Fibroblast of lung (primary cell): ENCODE measurements at regions not wholly inside any gene's neighbourhood (a gene's known extent, or its start where the extent isn't known, plus 50 kb on each side); places are given as distances from the start of the nearest gene placed in this dataset.

Experiments
- CTCF ChIP-seq, 2 donors: IDR thresholded peaks in 1 of 2; conservative IDR thresholded peaks in 1 of 2; 1 replicate in 1 of 2; 2 replicates in 1 of 2; pipeline ENCODE4 v1.5.1; 2011 to 2012; ENCODE audit warnings: low read length in 2 of 2, control low read depth in 1 of 2, inconsistent platforms in 1 of 2, low read depth in 1 of 2, mild to moderate bottlenecking in 1 of 2
- EZH2 ChIP-seq: IDR thresholded peaks from 2 replicates; pipeline ENCODE4 v1.5.1; 2012; ENCODE audit warnings: low read length, control low read depth, mild to moderate bottlenecking; ENCODE audit errors: missing control alignments

GRCh38 chr10:20694296-20694695 is 202.8 kb downstream of the NEBL start:
- TF ChIP-seq CTCF (conservative IDR thresholded peaks at IDR 0.05 in 1 of 2, IDR thresholded peaks at IDR 0.05 in 1 of 2; ENCODE audit: low read depth in 1 of 2, low read length in 2 of 2) (no peak), EZH2 (no peak)
